ENCODE measurements at regions not wholly inside any gene's neighbourhood (a gene's known extent, or its start where the extent isn't known, plus 50 kb on each side); places are given as distances from the start of the nearest gene placed in this dataset.

GRCh38 chr18:5627776-5628511, 84.1 kb upstream of the EPB41L3 start:
- peaks cover 0 to 26% (median 5%) of the 10 kb centered on the region in 4 donors for H3K4me1 ChIP-seq
- no peaks in the 10 kb centered on the region for H3K36me3 ChIP-seq
- WGBS, 2 donors = 18% methylated on average over 28 to 29 of the region's 29 CpGs
- no peaks in the 10 kb centered on the region for H3K9me3 ChIP-seq
- TF ChIP-seq EP300 (IDR thresholded peaks at IDR 0.05) (no peak), POLR2A (IDR thresholded peaks at IDR 0.05) (no peak), CTCF (IDR thresholded peaks at IDR 0.05) (no peak)
- DNase-seq (ENCODE audit: low spot score in 2 of 2) = no peak
- H3K4me3 ChIP-seq = peak overlapping the region; percentile 41 to 67 (median 60)
- H3K27ac ChIP-seq = peak overlapping the region in 2 of 4 donors; percentile 75 to 77
- peaks cover 0 to 4% of the 10 kb centered on the region in 2 donors for H3K27me3 ChIP-seq

GRCh38 chr18:5626130-5626880, 82.5 kb upstream of the EPB41L3 start:
- Histone ChIP-seq H3K27me3 (peaks cover 0 to 4% of the 10 kb centered on the region in 2 donors), H3K36me3 (no peaks in the 10 kb centered on the region), H3K4me1 (peaks cover 0 to 26% (median 5%) of the 10 kb centered on the region in 4 donors), H3K9me3 (no peaks in the 10 kb centered on the region), H3K4me3 (no peak overlapping the region), H3K27ac (no peak overlapping the region)
- TF ChIP-seq CTCF (IDR thresholded peaks at IDR 0.05) = peak in 1 of 5 experiments; percentile 7
- no peak for TF ChIP-seq EP300 (IDR thresholded peaks at IDR 0.05)
- TF ChIP-seq POLR2A (IDR thresholded peaks at IDR 0.05) = no peak
- no peak for DNase-seq (ENCODE audit: low spot score in 2 of 2)
- 93% methylated on average over 2 of the region's 2 CpGs for WGBS, 2 donors

- TF ChIP-seq EP300 (IDR thresholded peaks at IDR 0.05) = no peak
- TF ChIP-seq CTCF (IDR thresholded peaks at IDR 0.05) = no peak
- no peak for TF ChIP-seq POLR2A (IDR thresholded peaks at IDR 0.05)
- 39 to 48% methylated on average over 4 of the region's 4 CpGs for WGBS, 2 donors
- Histone ChIP-seq H3K4me1 (peaks cover 0 to 17% (median 4%) of the 10 kb centered on the region in 4 donors), H3K27me3 (peaks cover 0 to 4% of the 10 kb centered on the region in 2 donors), H3K4me3 (no peak overlapping the region), H3K27ac (no peak overlapping the region), H3K36me3 (no peaks in the 10 kb centered on the region), H3K9me3 (no peaks in the 10 kb centered on the region)
- DNase-seq (ENCODE audit: low spot score in 2 of 2) = no peak
Observed at GRCh38 chr18:5625076-5625475, 81.3 kb upstream of the EPB41L3 start.

GRCh38 chr18:5622905-5623304, 79.1 kb upstream of the EPB41L3 start:
- Histone ChIP-seq H3K36me3 (no peaks in the 10 kb centered on the region), H3K27ac (no peak overlapping the region), H3K27me3 (peaks cover 0 to 10% of the 10 kb centered on the region in 2 donors), H3K4me1 (peaks cover 0 to 3% (median 0%) of the 10 kb centered on the region in 4 donors), H3K4me3 (no peak overlapping the region), H3K9me3 (no peaks in the 10 kb centered on the region)
- WGBS, 2 donors = 90 to 91% methylated on average over 4 of the region's 4 CpGs
- DNase-seq (ENCODE audit: low spot score in 2 of 2) = no peak
- TF ChIP-seq CTCF (IDR thresholded peaks at IDR 0.05) = no peak
- TF ChIP-seq EP300 (IDR thresholded peaks at IDR 0.05) = no peak
- TF ChIP-seq POLR2A (IDR thresholded peaks at IDR 0.05) = no peak

GRCh38 chr18:5620289-5620688, 76.5 kb upstream of the EPB41L3 start:
- Histone ChIP-seq H3K4me1 (no peaks in the 10 kb centered on the region), H3K36me3 (no peaks in the 10 kb centered on the region), H3K27ac (no peak overlapping the region), H3K4me3 (no peak overlapping the region), H3K27me3 (peaks cover 0 to 6% of the 10 kb centered on the region in 2 donors), H3K9me3 (no peaks in the 10 kb centered on the region)
- no peak for DNase-seq (ENCODE audit: low spot score in 2 of 2)
- 68 to 76% methylated on average over 3 of the region's 3 CpGs for WGBS, 2 donors
- TF ChIP-seq POLR2A (IDR thresholded peaks at IDR 0.05) (no peak), EP300 (IDR thresholded peaks at IDR 0.05) (no peak), CTCF (IDR thresholded peaks at IDR 0.05) (no peak)

Measured in tibial nerve (tissue), 4 donors.